Loucy (cell line): ENCODE measurements at regions not wholly inside any gene's neighbourhood (a gene's known extent, or its start where the extent isn't known, plus 50 kb on each side); places are given as distances from the start of the nearest gene placed in this dataset.

ENCODE experiments used
- EZH2phosphoT487 ChIP-seq: fragments of 200-600 bp; IDR thresholded peaks from 2 replicates; pipeline ENCODE4 v1.6.1; 2018; ENCODE audit warnings: antibody characterized with exemption, mild to moderate bottlenecking, moderate library complexity, borderline replicate concordance
- TF ChIP-seq, protein P1 (sequence below): fragments of 200-600 bp; sonication (generic); conservative IDR thresholded peaks from 2 replicates; pipeline ENCODE4 v1.5.1; 2014; ENCODE audit warnings: mild to moderate bottlenecking, antibody characterized with exemption, low read length

DNA sequence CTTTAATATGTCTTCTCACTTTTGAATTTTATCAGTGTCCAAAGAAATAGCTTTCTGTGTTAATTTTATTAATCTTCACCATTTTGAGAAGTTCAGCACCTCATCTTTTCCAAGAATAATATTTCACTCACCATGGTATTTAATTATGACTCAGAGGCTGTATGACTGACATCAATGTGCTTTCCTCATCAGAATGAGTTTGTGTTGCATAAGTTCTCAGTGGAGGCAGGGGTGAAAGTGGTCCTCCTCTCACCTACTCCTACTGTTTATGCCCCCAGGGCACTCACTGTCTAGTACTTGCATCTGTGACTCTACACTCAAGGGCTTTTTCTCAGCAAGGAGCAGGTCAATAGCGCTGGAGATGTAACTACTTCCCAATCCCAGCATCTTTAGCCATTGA, 905.3 kb upstream of the INTU start:
- TF ChIP-seq EZH2phosphoT487, result no peak
- TF ChIP-seq, protein P1, sequence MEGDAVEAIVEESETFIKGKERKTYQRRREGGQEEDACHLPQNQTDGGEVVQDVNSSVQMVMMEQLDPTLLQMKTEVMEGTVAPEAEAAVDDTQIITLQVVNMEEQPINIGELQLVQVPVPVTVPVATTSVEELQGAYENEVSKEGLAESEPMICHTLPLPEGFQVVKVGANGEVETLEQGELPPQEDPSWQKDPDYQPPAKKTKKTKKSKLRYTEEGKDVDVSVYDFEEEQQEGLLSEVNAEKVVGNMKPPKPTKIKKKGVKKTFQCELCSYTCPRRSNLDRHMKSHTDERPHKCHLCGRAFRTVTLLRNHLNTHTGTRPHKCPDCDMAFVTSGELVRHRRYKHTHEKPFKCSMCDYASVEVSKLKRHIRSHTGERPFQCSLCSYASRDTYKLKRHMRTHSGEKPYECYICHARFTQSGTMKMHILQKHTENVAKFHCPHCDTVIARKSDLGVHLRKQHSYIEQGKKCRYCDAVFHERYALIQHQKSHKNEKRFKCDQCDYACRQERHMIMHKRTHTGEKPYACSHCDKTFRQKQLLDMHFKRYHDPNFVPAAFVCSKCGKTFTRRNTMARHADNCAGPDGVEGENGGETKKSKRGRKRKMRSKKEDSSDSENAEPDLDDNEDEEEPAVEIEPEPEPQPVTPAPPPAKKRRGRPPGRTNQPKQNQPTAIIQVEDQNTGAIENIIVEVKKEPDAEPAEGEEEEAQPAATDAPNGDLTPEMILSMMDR, result no peak
